OCI-LY7 (cell line): ENCODE measurements at regions not wholly inside any gene's neighbourhood (a gene's known extent, or its start where the extent isn't known, plus 50 kb on each side); places are given as distances from the start of the nearest gene placed in this dataset.

Source experiments
- EZH2phosphoT487 ChIP-seq: fragments of 200-600 bp; sonication (generic); IDR thresholded peaks from 2 replicates; pipeline ENCODE4 v1.6.1; 2018; ENCODE audit warnings: low read depth, borderline replicate concordance, mild to moderate bottlenecking, mixed run types, antibody characterized with exemption, low read length, moderate library complexity, mixed read lengths
- TF ChIP-seq, protein P1 (sequence below): fragments of 200-600 bp; sonication (generic); conservative IDR thresholded peaks from 2 replicates; pipeline ENCODE4 v1.5.1; 2014; ENCODE audit warnings: mild to moderate bottlenecking, antibody characterized with exemption, low read length, moderate library complexity, mixed read lengths

DNA sequence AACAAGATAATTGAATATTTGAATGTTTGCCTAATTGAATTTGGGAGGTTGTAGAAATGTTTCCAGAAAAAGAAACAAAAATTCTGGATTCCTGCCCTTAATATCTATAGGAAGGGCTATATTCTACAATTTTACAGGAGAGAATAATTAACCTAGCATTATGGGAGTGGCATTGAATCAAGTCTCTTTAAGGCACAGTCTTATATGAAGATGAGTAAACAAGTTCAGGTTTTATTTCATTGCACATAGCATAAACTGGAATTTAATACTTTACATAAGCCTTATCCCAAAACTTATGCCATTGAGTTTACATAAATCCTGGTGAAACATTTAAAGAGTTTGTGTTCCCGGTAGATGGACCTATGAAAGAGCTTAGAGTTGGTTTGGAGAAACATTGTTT, 138.1 kb upstream of the ADAMTSL1 start:
- TF ChIP-seq, protein P1, sequence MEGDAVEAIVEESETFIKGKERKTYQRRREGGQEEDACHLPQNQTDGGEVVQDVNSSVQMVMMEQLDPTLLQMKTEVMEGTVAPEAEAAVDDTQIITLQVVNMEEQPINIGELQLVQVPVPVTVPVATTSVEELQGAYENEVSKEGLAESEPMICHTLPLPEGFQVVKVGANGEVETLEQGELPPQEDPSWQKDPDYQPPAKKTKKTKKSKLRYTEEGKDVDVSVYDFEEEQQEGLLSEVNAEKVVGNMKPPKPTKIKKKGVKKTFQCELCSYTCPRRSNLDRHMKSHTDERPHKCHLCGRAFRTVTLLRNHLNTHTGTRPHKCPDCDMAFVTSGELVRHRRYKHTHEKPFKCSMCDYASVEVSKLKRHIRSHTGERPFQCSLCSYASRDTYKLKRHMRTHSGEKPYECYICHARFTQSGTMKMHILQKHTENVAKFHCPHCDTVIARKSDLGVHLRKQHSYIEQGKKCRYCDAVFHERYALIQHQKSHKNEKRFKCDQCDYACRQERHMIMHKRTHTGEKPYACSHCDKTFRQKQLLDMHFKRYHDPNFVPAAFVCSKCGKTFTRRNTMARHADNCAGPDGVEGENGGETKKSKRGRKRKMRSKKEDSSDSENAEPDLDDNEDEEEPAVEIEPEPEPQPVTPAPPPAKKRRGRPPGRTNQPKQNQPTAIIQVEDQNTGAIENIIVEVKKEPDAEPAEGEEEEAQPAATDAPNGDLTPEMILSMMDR = no peak
- TF ChIP-seq EZH2phosphoT487 = no peak
